MM.1S (cell line): ENCODE measurements at regions not wholly inside any gene's neighbourhood (a gene's known extent, or its start where the extent isn't known, plus 50 kb on each side); places are given as distances from the start of the nearest gene placed in this dataset.

Experiments used
- CTCF ChIP-seq: fragments of 300-600 bp; sonication (generic); IDR thresholded peaks from 2 replicates; pipeline ENCODE4 v1.5.1; 2016; ENCODE audit warnings: antibody characterized with exemption, low read length, mixed read lengths
- EZH2 ChIP-seq: fragments of 300-600 bp; sonication (generic); optimal IDR thresholded peaks from 2 replicates; pipeline ENCODE3; 2017; ENCODE audit warnings: low read depth, mild to moderate bottlenecking, antibody characterized with exemption, low read length, mixed read lengths
- EZH2phosphoT487 ChIP-seq: fragments of 300-600 bp; sonication (generic); IDR thresholded peaks from 2 replicates; pipeline ENCODE4 v1.6.1; 2018; ENCODE audit warnings: antibody characterized with exemption, low read length

GRCh38 chr13:50649211-50649610 lies 194.3 kb downstream of the DLEU7 start:
- TF ChIP-seq CTCF (no peak), EZH2 (no peak), EZH2phosphoT487 (no peak)
